ENCODE measurements at regions not wholly inside any gene's neighbourhood (a gene's known extent, or its start where the extent isn't known, plus 50 kb on each side); places are given as distances from the start of the nearest gene placed in this dataset.

GRCh38 chr2:2663401-2664036 is 332.4 kb upstream of the MYT1L start:
- TF ChIP-seq CTCF (IDR thresholded peaks at IDR 0.05 in 4 of 5, conservative IDR thresholded peaks at IDR 0.05 in 1 of 5): no peak
- TF ChIP-seq POLR2A (IDR thresholded peaks at IDR 0.05): no peak
- no peaks in the 10 kb centered on the region for H3K36me3 ChIP-seq
- no peak overlapping the region for H3K4me3 ChIP-seq
- ATAC-seq (peak; percentile 47 to 57), DNase-seq (peak; percentile 35 to 48)
- H3K27me3 ChIP-seq: no peaks in the 10 kb centered on the region
- peaks cover 19 to 27% of the 10 kb centered on the region in 2 donors for H3K4me1 ChIP-seq
- in situ Hi-C loops (cut with MboI; ENCODE audit: low sequenced_read_pairs in 4 of 4): no loop called here
- H3K27ac ChIP-seq: peak overlapping the region in 2 of 4 donors; percentile 7 to 79
- intact Hi-C loops (cut with DNase I; ENCODE audit: low total_unique reads): loop anchor here (5.0 kb wide), 3 partner anchors 51 to 184 kb away; no protein-coding TSS in a partner anchor
- no peaks in the 10 kb centered on the region for H3K9me3 ChIP-seq

GRCh38 chr2:2662847-2663356 is 331.8 kb upstream of the MYT1L start:
- peaks cover 19 to 27% of the 10 kb centered on the region in 2 donors for H3K4me1 ChIP-seq
- ATAC-seq (no peak), DNase-seq (no peak)
- in situ Hi-C loops (cut with MboI; ENCODE audit: low sequenced_read_pairs in 4 of 4) (no loop called here), intact Hi-C loops (cut with DNase I; ENCODE audit: low total_unique reads) (loop anchor here (5.0 kb wide), 3 partner anchors 51 to 184 kb away; no protein-coding TSS in a partner anchor)
- H3K9me3 ChIP-seq: no peaks in the 10 kb centered on the region
- no peak overlapping the region for H3K4me3 ChIP-seq
- no peaks in the 10 kb centered on the region for H3K27me3 ChIP-seq
- no peaks in the 10 kb centered on the region for H3K36me3 ChIP-seq
- no peak for TF ChIP-seq POLR2A (IDR thresholded peaks at IDR 0.05)
- no peak for TF ChIP-seq CTCF (IDR thresholded peaks at IDR 0.05 in 4 of 5, conservative IDR thresholded peaks at IDR 0.05 in 1 of 5)
- H3K27ac ChIP-seq: peak overlapping the region; percentile 59 to 79 (median 74)

GRCh38 chr2:2662037-2662846 is 331.2 kb upstream of the MYT1L start:
- TF ChIP-seq POLR2A (IDR thresholded peaks at IDR 0.05) (peak in 1 of 2 donors; percentile 14), CTCF (IDR thresholded peaks at IDR 0.05 in 4 of 5, conservative IDR thresholded peaks at IDR 0.05 in 1 of 5) (no peak)
- peak overlapping the region; percentile 59 to 79 (median 74) for H3K27ac ChIP-seq
- intact Hi-C loops (cut with DNase I; ENCODE audit: low total_unique reads) (loop anchor here (5.0 kb wide), 3 partner anchors 50 to 185 kb away; no protein-coding TSS in a partner anchor), in situ Hi-C loops (cut with MboI; ENCODE audit: low sequenced_read_pairs in 4 of 4) (no loop called here)
- H3K36me3 ChIP-seq: no peaks in the 10 kb centered on the region
- peaks cover 19 to 27% of the 10 kb centered on the region in 2 donors for H3K4me1 ChIP-seq
- peak; percentile 92 to 94 for ATAC-seq
- H3K9me3 ChIP-seq: no peaks in the 10 kb centered on the region
- no peak overlapping the region for H3K4me3 ChIP-seq
- peak; percentile 73 to 87 for DNase-seq
- H3K27me3 ChIP-seq: no peaks in the 10 kb centered on the region

- intact Hi-C loops (cut with DNase I; ENCODE audit: low total_unique reads) (loop anchor here (5.0 kb wide), 3 partner anchors 49 to 186 kb away; no protein-coding TSS in a partner anchor), in situ Hi-C loops (cut with MboI; ENCODE audit: low sequenced_read_pairs in 4 of 4) (no loop called here)
- Histone ChIP-seq H3K27me3 (no peaks in the 10 kb centered on the region), H3K9me3 (no peaks in the 10 kb centered on the region), H3K4me1 (peaks cover 19 to 20% of the 10 kb centered on the region in 2 donors), H3K36me3 (no peaks in the 10 kb centered on the region), H3K27ac (peak overlapping the region in 1 of 4 donors; percentile 79), H3K4me3 (no peak overlapping the region)
- ATAC-seq (no peak), DNase-seq (no peak)
- no peak for TF ChIP-seq CTCF (IDR thresholded peaks at IDR 0.05 in 4 of 5, conservative IDR thresholded peaks at IDR 0.05 in 1 of 5)
Observed at GRCh38 chr2:2660789-2661355, 329.8 kb upstream of the MYT1L start.

All from gastrocnemius medialis (tissue), 4 donors.